Erythroblast (primary cell): ENCODE measurements at regions not wholly inside any gene's neighbourhood (a gene's known extent, or its start where the extent isn't known, plus 50 kb on each side); places are given as distances from the start of the nearest gene placed in this dataset.

Experiments used
- GATA1 ChIP-seq: IDR thresholded peaks from 2 replicates; pipeline ENCODE4 v1.6.1; 2011; ENCODE audit warnings: low read depth, mild to moderate bottlenecking, control low read depth, low read length, moderate library complexity
- POLR2A ChIP-seq: IDR thresholded peaks from 2 replicates; pipeline ENCODE4 v1.6.1; 2011; ENCODE audit warnings: mild to moderate bottlenecking, low read length

GRCh38 chr9:82789155-82789824 is 273.7 kb downstream of the RASEF start:
- no peak for TF ChIP-seq POLR2A
- TF ChIP-seq GATA1 = no peak
